ENCODE measurements at regions not wholly inside any gene's neighbourhood (a gene's known extent, or its start where the extent isn't known, plus 50 kb on each side); places are given as distances from the start of the nearest gene placed in this dataset.
"Not testable (repeated sequence)": the region's sequence is repeated elsewhere in the genome, so short reads cannot be mapped to it uniquely, and the experiment has no call there.

DNA sequence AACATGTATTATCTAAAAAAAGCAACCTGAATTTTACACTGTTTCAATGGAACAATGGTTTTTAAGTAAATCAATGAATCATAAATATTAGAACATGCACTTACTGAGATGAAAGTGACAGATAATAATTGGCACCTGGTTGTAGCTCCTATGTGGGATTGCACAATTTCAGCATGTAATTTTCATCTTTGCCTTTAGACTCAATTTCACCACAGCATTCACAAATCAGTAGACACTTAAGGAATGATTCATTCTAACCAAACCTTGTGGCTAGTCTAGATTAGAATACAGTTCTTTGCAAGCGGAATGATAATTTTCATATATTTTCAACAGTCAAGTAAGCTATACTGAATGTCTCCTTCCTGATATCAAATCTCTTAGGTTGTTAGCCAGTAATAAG is 853.4 kb downstream of the KCNT2 start:
- DNase-seq (ENCODE audit: low read depth), result no peak

DNA sequence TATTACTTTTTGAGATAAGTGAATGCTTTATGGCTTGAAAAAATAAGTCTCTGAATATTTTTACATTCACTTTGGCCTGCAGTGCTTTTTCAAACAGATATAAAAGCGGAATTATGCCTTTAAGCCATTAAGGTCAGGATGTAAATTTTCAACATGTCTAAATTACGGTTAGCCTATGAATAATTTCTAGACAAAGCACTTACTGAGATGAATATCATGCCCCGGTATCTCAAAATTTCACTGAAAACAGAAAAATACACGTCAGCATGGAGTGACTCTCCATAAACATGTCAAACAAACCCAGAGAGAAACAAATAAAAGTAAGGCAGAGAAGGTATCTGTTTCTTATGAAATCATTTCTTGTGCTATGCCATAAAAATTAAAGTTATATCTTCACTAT is 853.9 kb downstream of the KCNT2 start:
- no peak for DNase-seq (ENCODE audit: low read depth)

DNA sequence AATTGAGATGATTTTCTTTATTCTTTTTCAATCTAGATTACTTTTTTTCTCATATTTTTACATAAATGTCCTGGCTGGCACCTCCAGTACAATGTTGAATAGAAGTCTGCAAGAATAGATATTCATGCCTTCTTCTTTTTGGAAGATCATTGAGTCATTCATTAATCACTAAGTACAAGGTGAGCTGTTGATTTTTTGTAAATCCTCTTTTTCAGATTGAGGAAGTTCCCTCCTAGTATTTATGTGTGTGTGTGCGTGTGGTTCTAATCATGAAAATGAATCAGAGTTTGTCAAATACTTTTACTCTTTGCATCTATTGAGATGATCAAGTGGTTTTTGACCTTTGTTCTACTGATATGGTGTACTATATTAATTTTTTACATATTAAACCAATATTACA is 859.3 kb downstream of the KCNT2 start:
- DNase-seq (ENCODE audit: low read depth), result no peak

DNA sequence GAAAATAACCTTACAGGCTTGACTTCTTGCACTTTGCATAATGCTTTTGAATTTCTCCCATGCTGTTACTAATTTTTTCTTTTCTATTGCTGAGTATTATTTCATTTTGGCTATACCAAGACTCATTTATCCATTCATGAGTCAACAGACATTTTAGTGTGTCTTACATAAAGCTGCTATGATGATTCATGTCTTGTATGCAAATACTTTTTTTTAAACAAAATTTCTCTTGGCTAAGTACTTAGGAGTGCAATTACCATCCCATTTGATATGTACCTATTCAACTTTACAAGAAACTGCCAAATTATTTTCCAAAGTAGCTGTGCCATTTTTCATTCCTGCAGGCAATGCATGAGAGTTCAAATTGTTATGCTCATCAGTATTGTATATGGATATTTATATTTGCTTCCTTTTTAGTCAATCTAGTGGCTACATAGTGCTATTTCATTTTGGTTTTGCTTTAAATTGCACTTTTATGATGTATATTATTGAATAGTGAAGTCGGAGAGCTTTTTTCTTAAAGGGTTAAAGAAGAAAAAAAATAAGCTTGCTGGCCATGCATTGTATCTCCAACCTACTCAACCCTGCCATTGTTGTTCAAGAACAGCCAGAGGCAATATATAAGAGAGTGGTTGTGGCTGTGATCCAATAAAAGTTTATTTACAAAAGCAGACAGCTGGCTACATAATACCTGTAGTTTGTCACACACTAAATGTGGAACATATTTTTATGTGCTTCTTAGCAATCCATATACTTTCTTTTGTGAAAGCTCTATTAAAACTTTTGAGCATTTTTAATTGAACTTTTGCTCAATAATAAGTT is 862.8 kb downstream of the KCNT2 start:
- DNase-seq (ENCODE audit: low read depth), result no peak

DNA sequence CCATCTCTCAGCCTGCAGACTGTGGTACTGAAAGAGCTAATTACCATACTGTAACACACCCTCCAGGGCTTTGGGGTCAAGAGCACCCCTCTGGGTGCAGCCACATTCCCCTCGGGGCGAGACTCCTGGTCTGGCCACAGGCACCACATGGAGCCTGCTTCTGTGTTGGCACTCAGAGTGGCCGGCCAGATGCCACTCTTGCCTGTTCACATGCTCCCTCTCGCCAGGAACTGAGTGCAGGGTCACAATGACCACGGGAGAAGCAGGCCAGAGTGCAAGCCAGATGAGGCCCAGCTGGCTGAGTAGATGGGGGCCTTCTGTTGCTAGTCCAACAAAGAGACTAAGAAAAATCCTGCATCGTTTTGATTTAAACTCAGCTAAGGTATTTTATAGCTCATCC is 864.0 kb downstream of the KCNT2 start:
- no peak for DNase-seq (ENCODE audit: low read depth)

DNA sequence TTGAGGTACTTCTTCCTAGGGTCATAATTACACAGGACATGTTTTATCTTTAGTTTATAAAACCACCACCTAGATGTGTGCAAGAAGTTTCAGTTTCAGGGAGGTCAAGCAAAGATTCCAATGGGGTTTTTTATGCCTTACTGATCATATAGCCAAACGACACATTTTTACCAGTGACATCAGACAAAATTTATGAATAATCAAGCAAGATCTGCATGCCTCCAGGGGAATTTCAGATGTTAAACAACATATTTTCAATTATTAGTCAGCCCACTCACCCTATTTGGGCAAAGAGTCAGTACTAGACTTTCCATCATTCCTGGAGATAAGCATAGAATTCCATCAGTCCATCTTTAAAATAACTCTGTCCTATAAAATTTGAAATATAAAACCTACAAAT is 867.4 kb downstream of the KCNT2 start:
- DNase-seq (ENCODE audit: low read depth), result peak; percentile 57

DNA sequence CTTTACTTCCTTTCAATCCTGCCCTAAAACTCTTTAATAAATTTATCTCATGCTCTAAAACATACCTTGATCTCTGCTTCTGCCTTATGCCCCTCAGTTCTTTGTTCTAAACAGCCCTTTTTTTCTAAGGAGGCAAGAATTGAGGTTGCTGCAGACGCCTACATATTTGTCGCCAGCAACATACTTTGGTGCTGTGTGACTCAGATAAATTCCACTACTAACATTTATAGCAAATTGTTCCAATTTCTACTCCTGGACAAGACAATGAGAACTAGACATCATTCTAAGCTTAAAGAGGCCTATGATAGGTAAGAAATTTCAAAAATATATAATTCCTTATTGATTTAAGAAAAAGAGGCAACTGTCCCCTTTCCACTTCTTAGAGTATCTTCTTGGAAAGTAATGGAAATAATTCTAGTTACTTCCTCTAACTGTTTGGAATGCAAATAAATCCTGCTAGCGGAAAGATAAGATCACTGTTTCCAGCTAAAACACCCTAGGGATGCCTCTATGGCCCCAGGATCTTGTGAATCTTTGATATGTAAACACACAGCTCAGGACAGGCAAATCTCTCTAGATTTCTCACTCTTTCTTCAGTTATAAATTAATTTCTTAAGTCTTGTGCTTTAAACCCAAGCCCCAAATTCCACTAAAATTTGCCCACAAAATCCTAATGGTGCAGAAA is 869.1 kb downstream of the KCNT2 start:
- DNase-seq (ENCODE audit: low read depth), result no peak

DNA sequence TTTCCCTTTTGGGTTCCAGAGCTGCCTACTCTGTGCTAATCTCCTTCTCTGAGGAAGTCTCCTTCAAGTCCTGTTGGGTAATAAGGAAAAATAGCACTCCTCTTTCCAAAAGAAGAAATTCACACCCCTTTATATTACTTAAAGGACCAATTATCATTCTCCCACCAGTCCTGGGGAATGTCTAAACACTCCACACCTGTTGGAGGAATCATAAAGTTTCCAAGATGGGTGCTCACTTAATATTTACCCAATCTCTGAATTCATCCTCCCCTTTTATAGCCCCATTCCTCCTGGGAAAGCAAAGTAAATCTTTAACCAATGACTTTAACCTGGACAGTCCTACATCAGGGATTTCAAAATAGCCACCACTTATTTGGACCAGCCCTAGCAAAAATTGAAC is 873.1 kb downstream of the KCNT2 start:
- DNase-seq (ENCODE audit: low read depth), result no peak

DNA sequence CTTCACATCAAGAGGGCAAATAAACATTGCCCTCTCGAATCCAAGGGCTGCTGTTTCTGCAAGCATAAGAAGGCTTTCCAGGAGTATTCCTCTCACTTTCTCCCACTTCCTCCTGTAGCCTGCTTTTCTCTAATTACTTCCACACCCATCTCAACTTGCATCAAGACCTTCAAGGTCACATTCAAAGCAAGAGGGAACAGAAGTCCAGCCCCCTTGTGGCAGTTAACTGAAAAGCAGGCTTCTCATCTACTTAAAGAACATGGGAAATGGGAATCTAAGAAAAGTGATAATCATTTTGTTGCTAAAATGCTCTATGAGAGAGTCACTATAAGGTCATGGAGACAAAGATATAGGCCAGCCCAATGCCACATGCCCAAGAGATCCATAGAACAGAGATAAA is 874.4 kb downstream of the KCNT2 start:
- no peak for DNase-seq (ENCODE audit: low read depth)

DNA sequence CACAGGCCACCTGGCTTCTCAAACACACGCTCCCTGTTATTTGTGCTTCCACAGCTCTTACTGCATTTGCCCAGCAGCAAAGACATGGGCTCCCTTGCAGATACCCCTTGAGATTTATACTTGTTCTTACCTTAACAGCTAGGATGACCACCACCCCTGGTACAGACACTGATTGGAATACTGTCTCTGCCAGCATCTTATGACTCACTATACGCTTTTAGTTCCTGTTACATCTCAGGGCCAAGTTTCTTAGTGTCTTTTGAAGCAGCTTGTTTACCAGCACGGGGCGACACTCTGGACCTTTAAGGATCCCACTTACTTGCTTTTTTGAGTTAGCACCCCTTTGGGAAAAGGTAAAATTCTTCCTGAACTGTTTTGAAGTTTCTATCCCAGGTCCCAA is 874.8 kb downstream of the KCNT2 start:
- DNase-seq (ENCODE audit: low read depth), result no peak

DNA sequence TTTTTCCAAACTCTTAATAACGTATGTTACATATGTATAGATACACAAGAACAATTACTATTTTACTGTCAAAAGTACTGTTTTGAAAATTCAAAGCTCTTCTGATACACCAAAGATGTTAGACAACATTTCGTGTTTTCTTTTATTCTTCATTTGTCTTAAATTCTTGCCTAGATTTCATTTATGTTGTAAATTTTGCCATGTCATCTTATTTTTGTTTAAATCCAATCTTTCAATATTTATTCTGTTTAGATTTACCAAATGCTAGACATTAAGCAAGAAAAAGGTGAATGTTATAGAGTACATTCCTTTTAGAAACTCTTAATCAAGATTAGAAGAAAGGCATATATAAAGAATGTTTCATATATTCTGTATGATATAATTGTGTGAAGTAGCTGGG is 876.9 kb downstream of the KCNT2 start:
- DNase-seq (ENCODE audit: low read depth), result no peak

DNA sequence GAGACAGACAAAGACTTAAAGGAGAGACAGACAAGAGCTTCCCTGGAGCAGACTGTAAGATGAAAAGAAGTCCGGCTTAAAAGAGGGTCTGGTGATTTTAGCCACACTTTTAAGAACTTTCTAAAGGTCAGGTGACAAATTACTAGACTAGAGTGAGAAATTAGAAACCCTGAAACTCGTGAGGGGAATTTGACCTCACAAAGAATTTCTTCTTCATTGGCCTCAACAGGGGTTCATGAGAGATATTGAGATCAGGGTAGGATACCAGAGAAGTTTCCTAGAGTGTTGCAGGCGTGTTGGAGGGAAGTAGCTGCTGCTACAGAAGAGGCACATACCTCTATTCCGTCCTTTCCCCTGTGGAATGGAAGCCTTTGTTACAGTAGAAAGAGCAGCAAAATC is 884.4 kb downstream of the KCNT2 start:
- no peak for DNase-seq (ENCODE audit: low read depth)

DNA sequence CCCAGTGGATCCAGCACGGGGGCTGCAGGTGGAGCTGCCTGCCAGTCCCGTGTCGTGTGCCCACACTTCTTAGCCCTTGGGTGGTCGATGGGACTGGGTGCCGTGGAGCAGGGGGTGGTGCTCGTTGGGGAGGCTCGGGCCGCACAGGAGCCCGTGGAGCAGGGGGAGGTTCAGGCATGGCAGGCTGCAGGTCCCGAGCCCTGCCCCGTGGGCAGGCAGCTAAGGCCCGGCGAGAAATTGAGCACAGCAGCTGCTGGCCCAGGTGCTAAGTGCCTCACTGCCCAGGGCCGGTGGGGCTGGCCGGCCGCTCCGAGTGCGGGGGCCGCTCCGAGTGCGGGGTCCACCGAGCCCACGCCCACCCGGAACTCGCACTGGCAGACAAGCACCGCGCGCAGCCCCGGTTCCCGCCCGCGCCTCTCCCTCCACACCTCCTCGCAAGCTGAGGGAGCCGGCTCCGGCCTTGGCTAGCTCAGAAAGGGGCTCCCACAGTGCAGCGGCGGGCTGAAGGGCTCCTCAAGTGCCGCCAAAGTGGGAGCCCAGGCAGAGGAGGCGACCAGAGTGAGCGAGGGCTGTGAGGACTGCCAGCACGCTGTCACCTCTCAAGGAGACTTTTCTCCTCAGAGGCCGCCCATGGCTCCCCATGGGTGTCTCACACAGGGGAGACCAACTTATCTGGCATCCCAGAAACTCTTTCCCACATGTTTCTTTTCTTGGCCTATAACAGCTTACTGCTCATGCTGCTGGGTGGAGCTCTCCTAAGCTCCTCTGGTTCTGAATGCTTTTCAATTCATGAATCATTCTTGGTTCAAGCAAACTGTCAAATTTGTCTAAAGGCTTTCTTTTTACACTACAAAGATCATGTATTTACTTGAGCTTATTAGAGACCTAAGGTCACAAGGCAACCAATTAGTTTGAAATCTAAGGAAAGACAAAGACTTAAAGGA is 885.1 kb downstream of the KCNT2 start:
- DNase-seq (ENCODE audit: low read depth), result not testable (repeated sequence)

DNA sequence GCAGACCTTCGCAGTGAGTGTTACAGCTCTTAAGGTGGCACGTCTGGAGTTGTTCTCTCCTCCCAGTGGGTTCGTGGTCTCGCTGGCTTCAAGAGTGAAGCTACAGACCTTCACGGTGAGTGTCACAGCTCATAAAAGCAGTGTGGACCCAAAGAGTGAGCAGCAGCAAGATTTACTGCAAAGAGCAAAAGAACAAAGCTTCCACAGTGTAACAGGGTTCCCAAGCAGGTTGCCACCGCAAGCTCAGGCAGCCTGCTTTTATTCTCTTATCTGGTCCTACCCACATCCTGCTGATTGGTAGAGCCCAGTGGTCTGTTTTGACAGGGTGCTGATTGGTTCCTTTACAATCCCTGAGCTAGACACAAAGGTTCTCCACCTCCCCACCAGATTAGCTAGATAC is 886.1 kb downstream of the KCNT2 start:
- DNase-seq (ENCODE audit: low read depth), result not testable (repeated sequence)

DNA sequence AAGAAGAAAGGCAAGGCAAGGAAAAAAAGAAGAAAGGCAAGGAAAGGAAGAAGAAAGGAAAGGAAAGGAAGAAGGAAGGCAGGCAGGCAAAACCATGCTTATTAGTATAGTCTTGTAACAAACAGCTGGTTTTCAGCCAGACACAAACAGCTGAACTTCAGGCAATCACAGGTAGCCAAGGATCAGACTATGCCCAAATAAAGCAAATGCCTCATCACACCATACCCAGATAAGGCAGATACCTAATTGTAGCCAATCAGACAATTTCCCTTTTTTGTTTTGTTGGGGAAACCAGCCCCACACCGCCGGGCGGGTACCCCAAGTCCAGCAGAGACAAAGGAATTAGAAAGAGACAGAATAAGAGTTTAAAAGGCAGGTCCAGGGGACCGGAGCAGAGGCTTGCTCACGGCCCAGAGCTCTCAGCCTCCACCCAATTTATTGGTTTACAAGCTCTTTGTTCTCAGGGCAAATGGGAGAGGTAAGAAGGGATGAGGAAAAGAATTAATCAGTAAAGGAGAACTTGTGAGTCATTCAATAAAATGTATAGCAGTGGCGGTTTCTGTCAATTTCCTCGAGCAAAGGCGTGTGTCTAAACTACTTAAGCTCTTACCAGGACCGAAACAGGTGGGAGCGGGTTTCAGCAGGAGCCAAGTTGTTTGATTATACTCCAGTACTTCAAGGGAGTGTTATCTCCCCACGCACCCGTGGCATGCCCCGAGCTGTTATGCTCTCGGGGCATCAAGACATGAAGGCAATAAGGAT is 886.8 kb downstream of the KCNT2 start:
- DNase-seq (ENCODE audit: low read depth), result no peak

DNA sequence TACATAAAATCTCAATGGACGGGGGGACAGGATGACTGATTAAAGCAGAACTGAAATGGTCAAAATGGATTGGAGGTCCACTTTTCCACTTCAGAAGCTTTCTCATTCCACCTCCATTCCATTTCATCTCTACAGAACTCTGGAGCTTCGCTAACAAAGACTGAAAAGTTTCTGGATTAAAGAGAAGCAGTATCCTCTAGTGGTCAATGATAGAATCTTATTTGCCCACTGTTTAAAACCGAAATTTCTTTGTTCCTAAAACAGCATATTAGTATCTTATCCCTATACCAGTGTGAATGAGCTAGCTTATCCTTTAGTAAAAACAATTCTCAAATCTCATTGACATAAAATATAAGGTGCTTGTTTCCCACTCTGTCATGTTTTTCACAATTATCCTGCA is 890.6 kb downstream of the KCNT2 start:
- no peak for DNase-seq (ENCODE audit: low read depth)

DNA sequence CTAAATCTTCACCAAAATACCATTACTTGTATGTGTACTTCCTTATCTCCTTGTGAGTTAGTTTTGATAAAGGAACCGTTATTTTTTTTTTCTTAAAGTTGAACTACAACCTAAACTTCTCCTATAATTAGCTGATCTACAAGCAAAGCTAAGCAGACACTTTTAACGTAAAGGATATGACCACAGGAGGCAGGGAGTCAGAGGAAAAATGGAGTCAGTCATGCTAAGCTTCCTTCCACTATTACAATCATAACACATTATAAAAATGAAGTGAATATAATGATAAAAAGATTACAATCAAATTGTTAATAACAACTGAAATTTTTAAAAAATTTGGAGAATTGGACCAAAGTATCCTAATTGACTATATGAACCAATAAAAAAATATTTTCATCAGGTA is 892.6 kb downstream of the KCNT2 start:
- no peak for DNase-seq (ENCODE audit: low read depth)

DNA sequence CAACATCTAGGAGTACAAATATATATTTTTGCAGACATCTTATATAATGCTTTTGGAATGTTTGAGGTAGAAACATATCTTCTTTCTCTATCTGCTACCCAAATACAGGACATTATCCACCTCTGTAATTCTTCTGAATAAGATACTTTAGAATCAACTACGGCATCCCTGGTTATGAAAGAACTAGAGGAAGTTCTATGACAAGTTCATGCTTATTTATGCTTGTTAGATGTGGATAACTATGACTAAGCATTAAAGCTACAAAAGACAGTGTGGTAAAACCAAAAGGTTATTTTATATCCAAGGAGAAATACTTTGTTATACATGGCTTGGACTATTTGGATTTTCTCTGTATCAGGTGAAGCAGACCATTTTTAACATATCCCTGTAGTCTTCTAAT is 894.0 kb downstream of the KCNT2 start:
- no peak for DNase-seq (ENCODE audit: low read depth)

DNA sequence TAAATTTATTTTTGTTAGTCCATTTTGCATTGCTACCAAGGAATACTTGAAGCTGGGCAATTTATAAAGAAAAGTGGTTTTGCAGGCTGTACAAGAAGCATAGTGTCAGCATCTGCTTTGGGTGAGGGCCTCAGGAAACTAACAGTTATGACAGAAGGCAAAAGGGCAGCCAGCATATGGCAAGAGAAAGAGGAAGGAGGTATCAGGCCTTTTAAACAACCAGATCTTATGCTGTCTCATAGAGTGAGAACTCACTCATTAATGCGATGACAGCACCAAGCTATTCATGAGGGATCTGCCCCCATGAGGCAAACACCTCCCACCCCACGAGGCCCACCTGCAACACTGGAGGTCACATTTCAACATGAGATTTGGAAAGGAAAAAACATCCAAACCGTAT is 898.4 kb downstream of the KCNT2 start:
- no peak for DNase-seq (ENCODE audit: low read depth)

DNA sequence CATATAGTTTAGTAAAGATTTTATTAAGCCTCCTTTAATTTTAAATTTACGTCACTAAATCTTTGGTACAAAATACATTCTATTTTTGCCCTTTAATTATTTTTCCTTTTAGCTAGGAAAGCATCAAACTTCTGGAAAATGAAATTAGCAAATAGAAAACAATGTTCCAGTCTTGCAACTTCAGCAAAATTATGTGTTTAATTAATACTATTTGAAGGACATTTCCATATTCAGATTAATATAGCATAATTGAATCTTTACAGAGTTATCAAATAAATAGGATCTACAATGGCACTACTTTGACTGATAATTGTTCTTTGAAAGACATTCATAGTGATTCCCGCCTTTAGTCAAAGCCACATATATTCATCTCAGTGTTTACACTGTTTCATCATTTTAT is 904.2 kb downstream of the KCNT2 start:
- DNase-seq (ENCODE audit: low read depth), result no peak

DNA sequence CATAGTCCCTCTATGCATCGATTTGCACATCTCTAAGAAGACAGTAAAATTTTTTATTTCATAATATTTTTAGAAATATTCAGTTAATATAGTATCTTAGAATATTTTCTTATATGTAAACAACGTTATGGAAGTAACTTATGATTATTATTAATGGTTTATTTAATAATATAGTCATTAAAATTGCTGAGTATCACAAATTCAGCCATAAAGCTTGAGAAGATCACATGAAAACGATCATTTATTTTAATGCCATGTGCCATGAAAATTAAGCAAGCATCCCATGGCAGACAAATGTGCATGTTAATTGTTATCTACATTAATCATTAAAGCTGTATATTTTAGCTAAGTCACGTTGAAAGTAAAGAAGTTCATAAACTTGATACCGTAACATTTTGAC is 907.1 kb downstream of the KCNT2 start:
- no peak for DNase-seq (ENCODE audit: low read depth)

DNA sequence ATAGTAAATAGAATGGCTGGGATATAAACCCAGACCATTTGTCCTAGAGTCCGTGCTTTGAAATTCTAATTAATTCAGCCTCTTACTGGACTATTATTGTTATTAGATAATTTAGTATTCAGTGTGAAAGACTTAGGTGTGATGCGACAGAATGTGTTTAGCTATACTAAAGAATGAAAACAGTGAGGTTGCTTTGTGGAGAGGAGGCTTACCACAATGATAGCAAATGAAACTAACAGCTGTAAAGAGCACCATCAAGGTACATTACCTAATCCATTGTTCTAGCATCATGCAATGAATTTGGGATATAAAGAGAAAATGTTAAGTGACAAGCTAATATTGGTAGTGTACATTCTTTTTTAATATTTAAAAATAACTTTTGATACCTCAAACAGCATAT is 911.1 kb downstream of the KCNT2 start:
- no peak for DNase-seq (ENCODE audit: low read depth)

Data from HS-27A (cell line).